Superior temporal gyrus (tissue), 1 donor: ENCODE measurements at regions not wholly inside any gene's neighbourhood (a gene's known extent, or its start where the extent isn't known, plus 50 kb on each side); places are given as distances from the start of the nearest gene placed in this dataset.

Experiments used
- DNase-seq: peaks from one replicate; pipeline ENCODE4 v3.0.0-alpha.2; 2016; ENCODE audit errors: extremely low spot score

DNA sequence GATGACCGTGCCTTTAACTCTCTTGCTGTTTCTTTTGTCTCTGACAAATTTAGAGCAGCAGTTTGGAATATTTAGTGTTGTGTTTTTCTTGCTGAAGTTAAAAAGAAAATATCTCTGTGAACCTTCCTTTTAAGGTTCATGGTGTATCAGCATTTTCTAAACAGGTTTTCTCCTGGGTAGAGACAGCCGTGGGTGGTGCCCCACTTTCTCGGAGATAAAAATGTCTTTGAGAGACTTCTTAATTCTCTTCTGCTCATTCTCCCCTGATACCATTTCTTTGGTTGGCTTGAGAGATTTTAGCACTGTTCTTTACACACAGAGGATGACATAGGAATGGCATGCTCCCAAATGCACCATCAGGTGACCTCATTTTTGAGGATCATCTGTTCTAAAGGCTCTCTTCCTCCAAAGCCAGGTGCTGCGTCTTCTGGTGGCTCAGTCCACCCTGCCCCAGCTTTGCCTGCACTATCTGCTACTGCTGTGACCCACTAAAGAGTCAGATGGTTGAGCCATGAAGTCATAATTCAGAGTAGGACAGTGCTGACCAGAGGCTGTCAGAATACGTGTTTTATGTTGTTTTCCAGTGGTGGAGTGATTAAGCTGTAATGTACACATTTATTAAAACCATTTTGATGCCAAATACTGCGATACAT is 90.3 kb upstream of the SLC10A2 start:
- peak; percentile 21 for DNase-seq

DNA sequence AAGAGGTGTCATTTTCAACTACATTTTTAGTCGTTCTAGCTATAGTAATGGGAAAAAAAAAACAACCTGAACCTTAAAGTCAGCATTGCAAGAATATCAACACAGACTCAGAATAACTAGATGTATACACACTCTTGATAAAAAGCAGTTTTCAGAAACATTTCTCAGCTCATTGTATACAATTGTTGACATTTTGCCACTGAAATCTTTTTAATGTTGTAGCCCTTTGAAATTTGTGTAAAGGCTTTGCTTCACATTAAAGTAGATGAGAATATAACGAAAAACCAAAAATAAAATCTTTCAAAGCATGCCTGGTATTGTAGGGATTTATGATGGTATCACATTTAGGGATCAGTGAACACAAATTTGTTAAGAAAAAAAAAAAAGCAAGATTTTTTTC is 87.2 kb upstream of the SLC10A2 start:
- no peak for DNase-seq

- no peak for DNase-seq
These were observed 81.7 kb upstream of the SLC10A2 start for GRCh38 chr13:103147961-103148360.

- no peak for DNase-seq
These were observed 79.2 kb upstream of the SLC10A2 start for GRCh38 chr13:103145442-103145841.

DNA sequence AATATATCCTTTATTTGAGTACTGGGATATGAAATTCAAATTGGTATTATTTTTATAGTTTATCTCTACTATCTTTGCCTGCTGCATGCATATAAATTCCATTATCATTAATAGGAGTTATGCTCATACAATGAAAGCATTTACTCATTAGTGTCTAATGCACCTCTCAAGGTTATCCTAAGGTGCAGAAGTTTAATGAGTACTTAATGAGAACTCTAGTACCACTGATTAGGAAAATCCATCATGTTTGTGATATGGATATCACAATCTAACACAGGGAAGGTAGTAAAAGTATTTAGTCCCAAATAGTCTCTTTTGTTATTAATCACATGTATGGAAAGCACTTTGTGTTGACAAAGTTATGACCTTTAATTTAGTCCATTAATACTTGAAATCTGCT is 77.2 kb upstream of the SLC10A2 start:
- DNase-seq: no peak

DNA sequence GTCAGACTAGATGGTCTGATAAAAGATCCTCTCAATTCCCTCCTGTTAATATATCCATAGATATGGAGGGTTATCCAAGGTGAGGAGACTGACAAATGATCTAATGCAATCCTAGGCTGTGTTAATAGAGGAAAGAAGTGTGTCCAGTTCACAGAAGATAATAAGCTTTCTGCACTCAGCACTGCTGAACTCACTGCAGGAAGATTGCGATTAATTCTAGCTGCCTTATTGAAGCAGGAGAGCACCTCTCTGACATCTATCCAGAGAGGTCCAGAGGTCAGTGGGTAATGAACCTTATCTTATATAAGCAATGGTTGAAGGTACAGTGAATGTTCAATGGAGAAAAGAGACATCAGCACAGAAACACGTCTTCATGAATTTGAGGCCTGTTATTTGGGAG is 75.9 kb upstream of the SLC10A2 start:
- no peak for DNase-seq

DNA sequence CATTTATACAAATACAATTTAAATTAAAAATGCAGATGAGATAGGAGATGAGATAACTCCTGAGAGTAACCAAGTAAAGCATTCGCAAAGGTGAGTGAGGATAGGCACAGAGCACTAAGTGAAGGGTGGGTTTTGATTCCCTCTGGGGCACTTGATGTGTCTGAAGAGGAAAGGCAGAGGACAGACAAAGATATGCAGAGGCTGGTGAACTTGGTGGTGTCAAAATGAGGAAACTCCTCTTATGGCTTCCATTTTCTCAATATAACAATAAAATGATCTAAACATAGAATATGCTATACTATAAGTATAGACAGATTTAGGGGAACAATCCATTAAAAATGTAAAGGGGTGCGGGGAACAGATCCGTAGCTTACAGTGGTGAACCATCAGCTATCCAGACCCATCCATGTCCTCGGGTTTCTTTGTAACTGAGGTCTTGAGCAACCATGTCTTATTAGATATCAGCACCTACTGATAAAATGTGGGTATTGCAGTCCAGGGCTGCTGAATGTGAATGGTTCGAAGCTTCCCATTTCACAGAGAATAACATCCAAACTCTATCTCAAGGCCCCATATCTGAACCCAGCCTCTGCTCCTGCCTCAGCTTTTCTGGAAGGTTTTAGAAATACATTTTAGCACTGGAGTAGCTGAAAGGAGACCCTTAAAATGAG is 73.9 kb upstream of the SLC10A2 start:
- DNase-seq: peak; percentile 71

GRCh38 chr13:103134271-103134670 is 68.1 kb upstream of the SLC10A2 start:
- no peak for DNase-seq

DNA sequence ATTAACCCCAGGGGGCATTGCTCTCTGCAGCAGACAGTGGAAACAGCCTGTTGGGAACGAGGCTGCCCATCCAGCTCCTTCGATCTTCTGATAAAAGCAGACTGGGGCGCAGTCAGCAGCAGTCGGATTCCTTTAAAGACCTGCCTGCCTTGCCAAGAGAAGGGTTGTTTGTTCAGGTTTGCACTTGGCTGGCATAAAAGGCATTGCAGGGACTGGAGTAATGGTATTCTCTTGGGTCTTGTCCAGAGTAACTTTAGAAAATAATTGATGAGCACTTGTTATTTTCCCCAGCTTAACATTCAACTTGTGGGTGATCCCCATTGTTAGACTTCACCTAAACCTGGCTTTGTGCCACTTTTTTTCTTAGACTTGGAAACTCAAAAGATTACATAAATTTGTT is 67.3 kb upstream of the SLC10A2 start:
- no peak for DNase-seq

DNA sequence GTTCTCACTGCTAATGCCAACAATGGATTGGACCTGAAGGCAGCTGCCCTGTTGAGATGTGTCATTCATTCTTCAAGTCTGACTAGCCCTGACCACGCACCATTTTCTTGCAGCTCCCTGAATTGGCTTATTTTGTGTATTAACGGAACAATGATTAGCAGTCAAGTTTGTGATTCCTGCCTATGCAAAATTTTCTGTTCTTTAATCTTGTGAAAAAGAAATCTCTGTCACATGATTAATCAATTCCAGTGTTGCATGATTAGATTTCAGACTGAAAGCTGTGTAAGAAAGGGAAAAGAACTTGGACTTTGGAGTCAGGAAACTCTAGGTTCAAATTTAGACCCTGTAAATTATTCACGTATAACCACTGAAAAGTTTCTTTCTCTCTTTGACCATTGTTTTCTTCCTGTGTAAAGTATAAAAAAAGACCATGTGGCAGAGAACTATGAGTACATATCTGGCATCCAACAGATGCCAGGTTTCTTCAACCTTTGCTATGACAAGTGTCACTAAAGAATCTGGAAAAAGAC is 64.5 kb upstream of the SLC10A2 start:
- DNase-seq: no peak

DNA sequence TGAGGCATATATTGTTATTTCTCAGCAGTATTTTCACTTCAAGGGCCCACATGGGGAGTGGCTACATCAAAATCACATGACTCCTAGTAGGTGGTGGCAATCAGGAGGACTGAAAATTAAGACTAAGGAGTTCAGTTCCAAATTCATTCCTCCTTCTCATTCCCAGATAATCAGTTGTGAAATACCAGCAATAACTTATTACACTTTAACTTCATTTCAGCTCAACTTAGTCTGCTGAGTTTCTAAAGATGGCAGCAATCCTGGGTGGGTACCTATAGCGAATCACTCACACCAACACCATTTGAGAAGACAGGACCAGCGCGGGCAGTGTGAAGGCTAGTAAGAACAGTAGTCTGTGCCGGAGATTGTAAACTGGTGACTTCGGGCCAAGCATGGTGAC is 63.9 kb upstream of the SLC10A2 start:
- DNase-seq: no peak
